H1 (cell line): ENCODE measurements at regions not wholly inside any gene's neighbourhood (a gene's known extent, or its start where the extent isn't known, plus 50 kb on each side); places are given as distances from the start of the nearest gene placed in this dataset.

ENCODE experiments used
- CHD1 ChIP-seq: IDR thresholded peaks from 2 replicates; pipeline ENCODE4 v1.6.1; 2012; ENCODE audit warnings: low read depth, low read length, improper control_type of control experiment
- NRF1 ChIP-seq: IDR thresholded peaks from 2 replicates; pipeline ENCODE4 v1.6.1; 2011; ENCODE audit warnings: mild to moderate bottlenecking, low read depth, low read length, improper control_type of control experiment
- RFX5 ChIP-seq: IDR thresholded peaks from 2 replicates; pipeline ENCODE4 v1.6.1; 2011; ENCODE audit warnings: low read depth, low read length, improper control_type of control experiment, borderline replicate concordance
- SIX5 ChIP-seq: IDR thresholded peaks from 2 replicates; pipeline ENCODE4 v1.6.1; 2011; ENCODE audit warnings: mild to moderate bottlenecking, low read depth, low read length
- SRF ChIP-seq: IDR thresholded peaks from 2 replicates; pipeline ENCODE4 v1.6.1; 2011; ENCODE audit warnings: mild to moderate bottlenecking, low read depth, low read length, moderate library complexity
- TF ChIP-seq, protein P1 (sequence below): IDR thresholded peaks from 2 replicates; pipeline ENCODE4 v1.6.1; 2012; ENCODE audit warnings: inconsistent platforms

DNA sequence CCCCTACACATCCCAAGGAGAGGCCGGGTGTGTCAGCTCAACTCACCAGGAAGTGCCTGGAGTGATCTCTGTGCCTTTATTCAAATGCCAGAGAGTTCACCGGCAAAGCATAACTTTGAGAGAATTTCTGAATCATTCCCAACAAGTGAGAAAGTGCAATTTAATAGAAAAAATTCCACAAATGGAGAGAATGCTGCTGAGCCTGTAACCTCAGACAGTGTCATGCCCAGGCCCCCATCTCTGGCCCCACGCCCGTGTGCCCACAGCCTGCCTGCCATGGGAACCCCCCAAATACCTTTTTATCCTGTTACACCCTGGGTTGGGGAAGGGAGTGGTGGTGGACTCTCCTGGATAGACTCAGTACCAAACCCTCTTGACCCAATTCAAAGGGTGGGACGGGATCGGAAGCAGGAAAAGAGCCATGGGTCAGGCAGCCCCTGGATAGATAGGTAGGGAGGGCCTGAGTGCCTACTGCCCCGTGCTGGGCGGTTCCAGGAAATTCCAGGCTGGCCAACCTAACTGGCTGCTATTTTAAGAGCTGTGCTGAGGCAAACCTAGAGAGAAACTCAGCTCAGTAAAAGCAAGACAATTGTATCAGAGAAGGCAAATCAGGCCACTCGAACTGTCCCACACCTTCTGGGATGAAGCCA is 179.0 kb upstream of the FOXA2 start (continued):
- TF ChIP-seq, protein P1, sequence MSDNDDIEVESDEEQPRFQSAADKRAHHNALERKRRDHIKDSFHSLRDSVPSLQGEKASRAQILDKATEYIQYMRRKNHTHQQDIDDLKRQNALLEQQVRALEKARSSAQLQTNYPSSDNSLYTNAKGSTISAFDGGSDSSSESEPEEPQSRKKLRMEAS: no peak
- TF ChIP-seq RFX5: no peak
- TF ChIP-seq NRF1: no peak
- TF ChIP-seq CHD1: no peak
- no peak for TF ChIP-seq SIX5
- no peak for TF ChIP-seq SRF
